ENCODE measurements at regions not wholly inside any gene's neighbourhood (a gene's known extent, or its start where the extent isn't known, plus 50 kb on each side); places are given as distances from the start of the nearest gene placed in this dataset.

DNA sequence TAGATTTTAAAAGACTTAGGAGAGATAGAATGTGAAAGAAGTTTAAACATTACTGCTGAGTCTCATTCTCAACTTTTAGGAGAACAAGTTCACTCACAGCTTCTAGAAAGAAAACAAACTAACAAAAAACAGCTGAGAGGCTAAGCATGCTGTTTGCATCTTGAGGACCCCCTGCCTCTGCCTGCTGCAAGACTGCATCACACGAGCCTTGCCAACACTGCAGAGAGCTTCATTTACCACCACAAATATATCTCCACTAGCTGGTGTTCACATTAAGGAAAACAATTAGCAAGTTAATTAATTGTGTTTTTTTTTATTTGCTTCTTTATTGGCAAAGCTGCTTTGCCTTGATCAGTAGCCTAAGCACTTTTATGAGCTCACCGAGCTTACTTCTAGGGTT lies 336.6 kb upstream of the KIAA1217 start (continued):
- no peak for TF ChIP-seq SRF (IDR thresholded peaks at IDR 0.05; ENCODE audit: low read depth, low read length)
- TF ChIP-seq, protein P1, sequence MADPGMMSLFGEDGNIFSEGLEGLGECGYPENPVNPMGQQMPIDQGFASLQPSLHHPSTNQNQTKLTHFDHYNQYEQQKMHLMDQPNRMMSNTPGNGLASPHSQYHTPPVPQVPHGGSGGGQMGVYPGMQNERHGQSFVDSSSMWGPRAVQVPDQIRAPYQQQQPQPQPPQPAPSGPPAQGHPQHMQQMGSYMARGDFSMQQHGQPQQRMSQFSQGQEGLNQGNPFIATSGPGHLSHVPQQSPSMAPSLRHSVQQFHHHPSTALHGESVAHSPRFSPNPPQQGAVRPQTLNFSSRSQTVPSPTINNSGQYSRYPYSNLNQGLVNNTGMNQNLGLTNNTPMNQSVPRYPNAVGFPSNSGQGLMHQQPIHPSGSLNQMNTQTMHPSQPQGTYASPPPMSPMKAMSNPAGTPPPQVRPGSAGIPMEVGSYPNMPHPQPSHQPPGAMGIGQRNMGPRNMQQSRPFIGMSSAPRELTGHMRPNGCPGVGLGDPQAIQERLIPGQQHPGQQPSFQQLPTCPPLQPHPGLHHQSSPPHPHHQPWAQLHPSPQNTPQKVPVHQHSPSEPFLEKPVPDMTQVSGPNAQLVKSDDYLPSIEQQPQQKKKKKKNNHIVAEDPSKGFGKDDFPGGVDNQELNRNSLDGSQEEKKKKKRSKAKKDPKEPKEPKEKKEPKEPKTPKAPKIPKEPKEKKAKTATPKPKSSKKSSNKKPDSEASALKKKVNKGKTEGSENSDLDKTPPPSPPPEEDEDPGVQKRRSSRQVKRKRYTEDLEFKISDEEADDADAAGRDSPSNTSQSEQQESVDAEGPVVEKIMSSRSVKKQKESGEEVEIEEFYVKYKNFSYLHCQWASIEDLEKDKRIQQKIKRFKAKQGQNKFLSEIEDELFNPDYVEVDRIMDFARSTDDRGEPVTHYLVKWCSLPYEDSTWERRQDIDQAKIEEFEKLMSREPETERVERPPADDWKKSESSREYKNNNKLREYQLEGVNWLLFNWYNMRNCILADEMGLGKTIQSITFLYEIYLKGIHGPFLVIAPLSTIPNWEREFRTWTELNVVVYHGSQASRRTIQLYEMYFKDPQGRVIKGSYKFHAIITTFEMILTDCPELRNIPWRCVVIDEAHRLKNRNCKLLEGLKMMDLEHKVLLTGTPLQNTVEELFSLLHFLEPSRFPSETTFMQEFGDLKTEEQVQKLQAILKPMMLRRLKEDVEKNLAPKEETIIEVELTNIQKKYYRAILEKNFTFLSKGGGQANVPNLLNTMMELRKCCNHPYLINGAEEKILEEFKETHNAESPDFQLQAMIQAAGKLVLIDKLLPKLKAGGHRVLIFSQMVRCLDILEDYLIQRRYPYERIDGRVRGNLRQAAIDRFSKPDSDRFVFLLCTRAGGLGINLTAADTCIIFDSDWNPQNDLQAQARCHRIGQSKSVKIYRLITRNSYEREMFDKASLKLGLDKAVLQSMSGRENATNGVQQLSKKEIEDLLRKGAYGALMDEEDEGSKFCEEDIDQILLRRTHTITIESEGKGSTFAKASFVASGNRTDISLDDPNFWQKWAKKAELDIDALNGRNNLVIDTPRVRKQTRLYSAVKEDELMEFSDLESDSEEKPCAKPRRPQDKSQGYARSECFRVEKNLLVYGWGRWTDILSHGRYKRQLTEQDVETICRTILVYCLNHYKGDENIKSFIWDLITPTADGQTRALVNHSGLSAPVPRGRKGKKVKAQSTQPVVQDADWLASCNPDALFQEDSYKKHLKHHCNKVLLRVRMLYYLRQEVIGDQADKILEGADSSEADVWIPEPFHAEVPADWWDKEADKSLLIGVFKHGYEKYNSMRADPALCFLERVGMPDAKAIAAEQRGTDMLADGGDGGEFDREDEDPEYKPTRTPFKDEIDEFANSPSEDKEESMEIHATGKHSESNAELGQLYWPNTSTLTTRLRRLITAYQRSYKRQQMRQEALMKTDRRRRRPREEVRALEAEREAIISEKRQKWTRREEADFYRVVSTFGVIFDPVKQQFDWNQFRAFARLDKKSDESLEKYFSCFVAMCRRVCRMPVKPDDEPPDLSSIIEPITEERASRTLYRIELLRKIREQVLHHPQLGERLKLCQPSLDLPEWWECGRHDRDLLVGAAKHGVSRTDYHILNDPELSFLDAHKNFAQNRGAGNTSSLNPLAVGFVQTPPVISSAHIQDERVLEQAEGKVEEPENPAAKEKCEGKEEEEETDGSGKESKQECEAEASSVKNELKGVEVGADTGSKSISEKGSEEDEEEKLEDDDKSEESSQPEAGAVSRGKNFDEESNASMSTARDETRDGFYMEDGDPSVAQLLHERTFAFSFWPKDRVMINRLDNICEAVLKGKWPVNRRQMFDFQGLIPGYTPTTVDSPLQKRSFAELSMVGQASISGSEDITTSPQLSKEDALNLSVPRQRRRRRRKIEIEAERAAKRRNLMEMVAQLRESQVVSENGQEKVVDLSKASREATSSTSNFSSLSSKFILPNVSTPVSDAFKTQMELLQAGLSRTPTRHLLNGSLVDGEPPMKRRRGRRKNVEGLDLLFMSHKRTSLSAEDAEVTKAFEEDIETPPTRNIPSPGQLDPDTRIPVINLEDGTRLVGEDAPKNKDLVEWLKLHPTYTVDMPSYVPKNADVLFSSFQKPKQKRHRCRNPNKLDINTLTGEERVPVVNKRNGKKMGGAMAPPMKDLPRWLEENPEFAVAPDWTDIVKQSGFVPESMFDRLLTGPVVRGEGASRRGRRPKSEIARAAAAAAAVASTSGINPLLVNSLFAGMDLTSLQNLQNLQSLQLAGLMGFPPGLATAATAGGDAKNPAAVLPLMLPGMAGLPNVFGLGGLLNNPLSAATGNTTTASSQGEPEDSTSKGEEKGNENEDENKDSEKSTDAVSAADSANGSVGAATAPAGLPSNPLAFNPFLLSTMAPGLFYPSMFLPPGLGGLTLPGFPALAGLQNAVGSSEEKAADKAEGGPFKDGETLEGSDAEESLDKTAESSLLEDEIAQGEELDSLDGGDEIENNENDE (IDR thresholded peaks at IDR 0.05; ENCODE audit: insufficient replicate concordance, low read length) = no peak
